Stimulated activated CD8-positive, alpha-beta memory T cell treated with anti-CD3 and anti-CD28 coated beads, Interleukin-7, amount 100 ng/mL, for 1 hour (primary cell): ENCODE measurements at regions not wholly inside any gene's neighbourhood (a gene's known extent, or its start where the extent isn't known, plus 50 kb on each side); places are given as distances from the start of the nearest gene placed in this dataset.

Experiments
- DNase-seq, 2 donors: peaks; one replicate each; pipeline ENCODE4 v3.0.0-alpha.2; 2020; ENCODE audit warnings: low read depth in 2 of 2

DNA sequence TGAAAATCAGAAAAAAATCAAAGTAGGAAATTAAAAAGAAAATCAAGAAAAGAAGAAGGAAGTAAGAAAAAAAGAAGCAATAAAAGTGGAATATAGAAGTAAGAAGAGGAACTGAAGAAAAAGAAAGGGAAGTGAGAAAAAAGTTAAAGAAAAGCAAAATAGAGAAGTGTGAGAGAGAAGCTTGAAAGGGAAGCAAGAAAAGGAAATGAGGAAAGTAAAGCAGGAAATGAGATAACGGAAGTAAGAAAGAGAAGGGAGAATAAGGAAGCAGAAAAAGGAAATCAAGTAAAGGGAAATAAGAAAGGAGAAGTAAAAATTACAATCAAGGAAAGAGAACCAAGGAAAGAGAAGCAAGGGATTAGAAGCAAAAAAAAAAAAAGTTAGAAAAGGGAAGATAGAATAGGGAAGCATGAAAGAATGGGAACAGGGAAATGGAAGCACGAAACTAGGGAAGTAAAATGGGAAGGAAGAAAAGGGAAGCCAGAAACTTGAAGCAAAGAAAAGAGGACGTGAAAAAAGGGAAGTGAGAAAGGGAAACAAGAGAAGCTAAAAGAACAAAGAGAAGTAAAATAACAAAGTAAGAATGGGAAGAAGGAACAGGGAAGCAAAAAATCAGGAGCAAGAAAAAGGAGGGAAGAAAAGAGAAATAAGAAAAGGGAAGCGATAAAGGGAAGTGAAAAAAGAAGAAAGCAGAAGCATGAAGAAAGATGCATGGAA is 243.3 kb upstream of the NCKAP5 start:
- DNase-seq, result no peak

GRCh38 chr2:133812826-133813617 is 244.8 kb upstream of the NCKAP5 start:
- DNase-seq, result no peak

DNA sequence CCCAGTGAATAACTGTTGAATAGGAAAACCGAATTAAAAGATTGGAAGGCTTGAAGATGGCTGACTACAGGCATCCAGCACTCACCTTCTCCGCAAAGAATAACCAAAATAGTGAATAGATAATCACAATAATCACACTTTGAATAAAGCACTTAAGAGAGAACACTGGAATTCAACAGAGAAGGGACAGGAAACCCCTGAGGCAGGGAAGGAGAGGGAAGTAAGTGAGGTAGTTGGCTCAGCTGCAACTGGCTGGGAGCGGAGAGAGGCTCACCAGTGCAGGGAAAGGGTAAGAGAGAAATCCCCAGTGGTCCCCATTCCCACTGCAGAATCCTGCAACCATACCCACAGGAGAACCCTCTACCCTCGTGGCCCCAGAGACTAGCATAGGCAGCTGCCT is 246.6 kb upstream of the NCKAP5 start:
- DNase-seq, result no peak

GRCh38 chr2:133816037-133816436 is 247.8 kb upstream of the NCKAP5 start:
- DNase-seq, result no peak

DNA sequence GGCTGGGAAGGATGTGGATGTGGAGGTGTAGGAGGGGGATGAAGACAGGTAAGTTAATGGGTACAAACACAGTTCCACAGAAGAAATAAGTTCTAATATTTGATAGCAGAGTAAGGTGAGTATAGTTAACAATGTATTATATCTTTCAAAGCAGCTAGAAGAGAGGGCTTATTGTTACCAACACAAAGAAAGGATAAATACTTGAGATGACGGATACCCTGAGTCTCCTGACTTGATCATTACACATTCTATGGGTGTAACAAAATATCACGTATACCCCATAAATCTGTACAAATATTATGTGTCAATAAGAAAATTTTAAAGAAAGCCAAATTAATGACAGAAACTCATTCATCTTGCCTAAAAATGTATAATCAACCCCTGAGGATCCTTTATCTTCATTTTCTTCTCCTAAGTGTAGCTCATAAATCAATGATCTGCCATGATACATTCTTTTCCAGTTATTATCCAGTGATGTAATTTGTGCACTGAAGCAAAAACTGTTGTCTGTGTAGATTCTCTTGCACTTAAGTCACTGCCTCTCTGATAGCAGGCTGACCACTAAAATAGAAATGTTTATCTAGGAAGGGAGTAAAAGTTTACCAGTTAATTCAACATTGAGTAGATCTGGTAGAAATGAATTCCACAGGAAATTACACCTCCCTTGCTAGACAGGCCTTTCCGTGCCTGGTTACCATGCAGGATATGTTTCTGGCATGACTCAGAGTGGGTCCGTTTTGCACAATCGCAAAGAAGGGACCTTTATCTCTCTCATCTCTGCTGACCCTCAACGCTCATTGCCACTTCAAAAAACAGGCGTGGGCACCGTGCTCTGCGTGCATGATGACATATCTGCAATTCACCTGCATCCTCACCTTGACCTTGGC is 249.7 kb upstream of the NCKAP5 start:
- no peak for DNase-seq

DNA sequence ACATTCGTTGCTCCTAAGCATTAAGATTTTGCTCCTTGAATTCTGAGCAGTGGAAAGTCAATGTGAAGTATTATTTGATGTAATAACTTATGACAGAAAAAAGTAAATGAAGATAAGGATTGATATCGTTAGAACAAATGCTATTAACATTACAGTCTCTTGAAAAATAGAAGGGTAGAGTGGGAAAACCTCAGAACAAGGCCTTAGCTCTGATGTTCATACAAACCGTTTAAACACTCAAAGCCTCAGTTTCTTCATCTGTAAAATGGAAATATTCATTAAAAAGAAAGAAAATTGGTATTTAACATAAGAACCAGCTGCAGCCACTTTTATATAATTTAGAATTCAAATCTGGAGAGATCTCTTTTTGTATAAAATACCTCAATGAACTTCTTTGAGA is 250.4 kb upstream of the NCKAP5 start:
- no peak for DNase-seq

- no peak for DNase-seq
Observed at GRCh38 chr2:133819906-133820305, 251.6 kb upstream of the NCKAP5 start.

- DNase-seq, result no peak
Observed at GRCh38 chr2:133821107-133821760, 253.0 kb upstream of the NCKAP5 start.

GRCh38 chr2:133822517-133823225 is 254.4 kb upstream of the NCKAP5 start:
- no peak for DNase-seq

GRCh38 chr2:133823226-133823550 is 254.9 kb upstream of the NCKAP5 start:
- DNase-seq, result no peak

DNA sequence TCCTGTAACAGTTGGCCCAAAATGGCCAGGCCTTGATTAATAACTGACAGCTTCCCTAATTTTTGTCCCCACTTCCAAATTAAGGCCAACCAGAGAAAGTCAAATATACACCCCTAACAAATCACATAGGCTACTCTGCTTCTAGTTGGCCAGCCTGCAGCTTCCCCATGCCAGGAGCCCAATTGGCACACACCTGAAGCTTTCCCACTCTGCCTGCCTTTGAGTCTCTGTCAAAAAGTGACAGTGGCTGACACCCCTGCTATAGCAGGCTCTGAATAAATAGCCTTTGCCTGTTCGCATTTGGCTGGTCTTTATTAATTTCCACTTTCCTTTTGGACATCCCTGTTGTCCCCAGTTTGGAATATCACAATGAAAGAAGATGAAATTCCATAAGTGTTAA is 256.6 kb upstream of the NCKAP5 start:
- DNase-seq, result no peak

GRCh38 chr2:133825778-133826177 is 257.5 kb upstream of the NCKAP5 start:
- DNase-seq, result no peak

DNA sequence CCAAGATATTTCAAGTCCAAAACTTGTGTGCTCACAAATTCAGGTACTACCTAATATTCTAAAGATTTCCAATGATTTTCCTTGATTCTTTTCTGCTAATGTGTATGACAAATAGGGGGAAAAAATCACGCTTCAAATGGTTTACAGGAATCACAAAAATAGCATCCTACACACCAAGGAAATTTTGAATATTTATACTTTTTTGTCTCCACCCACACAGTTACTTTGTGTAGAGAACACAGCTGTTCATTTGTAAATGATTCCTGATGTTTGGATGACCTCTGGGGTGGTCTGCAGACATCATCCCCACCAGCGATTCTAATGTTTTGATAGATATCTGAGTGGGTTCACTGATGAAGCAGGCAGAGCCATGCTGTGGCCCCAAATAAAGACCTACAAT is 260.6 kb upstream of the NCKAP5 start:
- DNase-seq, result no peak

- no peak for DNase-seq
Observed at GRCh38 chr2:133829450-133830020, 261.3 kb upstream of the NCKAP5 start.

- no peak for DNase-seq
Observed at GRCh38 chr2:133833746-133834145, 265.5 kb upstream of the NCKAP5 start.

DNA sequence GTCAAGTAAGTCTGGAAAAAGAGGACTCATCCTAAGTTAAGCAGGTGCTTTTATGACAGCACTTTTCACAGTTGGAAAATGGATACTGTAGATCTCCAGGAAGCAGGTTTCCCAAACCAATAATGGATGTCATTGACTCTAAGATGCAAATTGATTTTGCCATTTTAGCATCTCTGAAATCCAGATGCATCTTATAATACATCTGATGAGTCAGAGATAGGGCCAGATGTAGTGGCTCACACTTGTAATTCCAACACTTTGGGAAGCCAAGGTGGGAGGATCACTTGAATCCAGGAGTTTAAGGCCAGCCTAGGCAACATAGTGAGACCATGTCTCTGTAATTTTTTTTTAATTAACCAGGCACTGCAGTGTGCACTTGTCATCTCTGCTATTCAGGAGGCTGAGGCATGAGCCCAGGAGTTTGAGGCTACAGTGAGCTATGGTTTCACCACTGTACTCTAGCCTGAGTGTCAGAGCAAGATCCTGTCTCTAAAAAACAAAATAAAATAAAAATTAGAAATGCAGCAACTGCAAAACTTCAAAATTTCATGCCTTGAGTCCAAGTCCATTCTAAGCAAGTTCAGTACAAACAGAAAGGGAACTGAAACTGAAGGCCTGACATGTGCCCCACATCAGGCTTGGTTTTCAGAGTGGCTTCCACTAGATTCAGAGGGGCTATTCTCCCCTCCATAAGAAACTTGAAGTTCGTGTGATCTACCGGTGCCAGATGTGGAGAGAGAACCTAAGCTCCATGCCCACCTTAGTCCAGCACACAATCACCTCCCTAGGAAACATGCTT is 267.8 kb upstream of the NCKAP5 start:
- no peak for DNase-seq

- DNase-seq, result no peak
Observed at GRCh38 chr2:133836691-133837345, 268.6 kb upstream of the NCKAP5 start.

- no peak for DNase-seq
Observed at GRCh38 chr2:133837441-133838094, 269.3 kb upstream of the NCKAP5 start.
